HEK293 (cell line): ENCODE measurements at regions not wholly inside any gene's neighbourhood (a gene's known extent, or its start where the extent isn't known, plus 50 kb on each side); places are given as distances from the start of the nearest gene placed in this dataset.

Source experiments
- INSM2 ChIP-seq: fragments of 450-650 bp; formaldehyde crosslinking; IDR thresholded peaks from 2 replicates; pipeline ENCODE4 v1.5.1; 2016; ENCODE audit warnings: missing biosample characterization, missing genetic modification characterization
- ZNF76 ChIP-seq: fragments of 450-650 bp; formaldehyde crosslinking; IDR thresholded peaks from 2 replicates; pipeline ENCODE4; 2016; ENCODE audit warnings: low read depth, missing biosample characterization, missing genetic modification characterization, borderline replicate concordance

- TF ChIP-seq INSM2 (tag by site-specific recombination) (no peak), ZNF76 (tag by site-specific recombination) (no peak)
These were observed 105.5 kb upstream of the DDIT4L start for GRCh38 chr4:100295792-100296191.
